Femur (tissue), 1 donor: ENCODE measurements at regions not wholly inside any gene's neighbourhood (a gene's known extent, or its start where the extent isn't known, plus 50 kb on each side); places are given as distances from the start of the nearest gene placed in this dataset.
"Not testable (repeated sequence)": the region's sequence is repeated elsewhere in the genome, so short reads cannot be mapped to it uniquely, and the experiment has no call there.

ENCODE experiments used
- DNase-seq: peaks from one replicate; pipeline ENCODE4 v3.0.0-alpha.2; 2017

DNA sequence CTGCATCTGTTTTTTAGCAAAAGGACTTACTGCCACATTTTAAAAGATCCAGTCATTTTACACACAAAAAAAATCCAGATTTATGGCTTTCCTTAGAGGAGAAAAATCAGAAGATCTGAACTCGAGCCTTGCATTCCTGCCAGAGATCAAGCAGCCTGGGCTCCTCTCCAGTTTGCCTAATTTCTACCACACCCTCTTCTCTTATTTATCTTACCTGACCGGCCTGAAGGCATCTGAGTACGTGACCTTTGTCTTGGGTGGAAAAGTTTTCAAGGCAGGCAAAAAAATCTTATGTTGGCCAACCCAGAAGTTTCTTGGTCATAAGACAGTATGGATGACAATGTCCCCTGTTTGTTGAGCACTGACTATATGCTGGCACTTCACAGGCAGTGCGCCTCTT lies 60.3 kb downstream of the CHRD start:
- no peak for DNase-seq

DNA sequence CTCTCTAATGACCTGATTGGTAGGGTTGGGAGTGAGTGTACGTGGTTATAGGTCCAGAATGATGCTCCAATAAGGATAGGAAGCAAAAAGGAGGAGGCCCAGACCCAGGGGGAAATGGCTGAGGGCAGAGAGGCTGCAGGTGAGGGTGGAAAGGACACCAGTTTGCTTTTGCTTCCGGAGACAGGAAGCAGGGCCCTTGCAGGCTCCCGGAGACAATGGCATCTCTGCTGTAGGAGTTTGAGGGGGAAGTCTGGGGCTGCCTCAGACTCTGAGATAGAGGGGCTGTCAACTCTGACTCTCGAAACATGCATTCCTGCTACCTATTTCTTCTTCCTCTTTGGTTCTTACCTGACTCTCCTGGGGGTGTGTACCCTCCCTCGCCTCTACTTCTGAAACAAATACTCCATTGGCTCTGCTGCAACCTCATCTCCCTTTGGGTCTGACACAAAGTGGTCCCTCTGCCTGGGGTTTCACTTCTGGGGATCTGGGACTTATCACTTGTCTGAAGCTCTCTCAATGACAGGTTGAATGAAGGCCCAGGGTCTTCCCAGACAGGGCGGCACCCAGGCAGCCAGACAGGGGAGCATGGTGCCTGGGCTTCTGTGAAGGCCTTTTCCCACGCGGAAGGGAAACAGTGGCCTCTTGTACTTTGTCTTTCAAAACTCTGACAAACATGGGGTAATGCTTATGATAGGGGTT lies 61.5 kb downstream of the CHRD start:
- no peak for DNase-seq

GRCh38 chr3:184443364-184443763 lies 63.5 kb downstream of the CHRD start:
- no peak for DNase-seq

DNA sequence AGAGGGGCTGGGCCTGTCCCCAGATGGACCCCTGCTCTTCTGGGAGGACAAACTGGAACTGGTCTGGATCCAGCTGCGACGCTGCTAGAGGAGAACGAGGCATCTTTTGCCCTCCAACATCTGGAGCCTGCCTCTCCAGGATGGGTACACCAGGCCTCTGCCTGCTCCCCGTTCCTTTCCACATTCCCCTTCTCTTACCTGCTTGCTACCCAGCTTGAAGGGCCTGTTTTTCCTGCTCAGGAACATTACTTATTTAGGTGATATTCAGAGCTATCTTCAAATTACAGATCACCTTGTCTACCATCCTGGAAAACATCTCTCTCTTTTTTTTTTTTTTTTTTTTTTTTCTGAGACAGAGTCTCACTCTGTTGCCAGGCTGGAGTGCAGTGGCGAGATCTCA lies 64.0 kb downstream of the CHRD start:
- no peak for DNase-seq

GRCh38 chr3:184448321-184449160 lies 68.7 kb downstream of the CHRD start:
- no peak for DNase-seq

GRCh38 chr3:184449161-184449515 lies 69.3 kb downstream of the CHRD start:
- no peak for DNase-seq

DNA sequence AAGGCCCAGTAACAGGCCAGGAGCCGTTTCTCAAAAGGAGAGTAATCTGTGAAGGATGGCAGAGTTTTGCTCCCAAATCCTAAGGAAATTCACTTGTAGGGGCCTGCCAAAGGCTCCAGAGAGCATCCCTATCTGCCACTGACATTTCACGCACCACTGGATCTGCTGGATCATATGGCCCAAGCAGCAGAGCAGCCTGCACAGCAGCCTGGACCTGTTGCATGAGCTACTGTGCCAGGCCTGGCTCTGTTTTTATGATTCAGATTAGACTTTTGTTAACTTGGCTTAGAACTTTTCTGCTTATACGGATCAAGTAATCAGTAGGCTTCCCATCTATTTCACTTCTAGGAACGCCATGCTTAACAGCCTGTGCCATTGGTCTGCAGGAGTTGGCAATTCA lies 70.7 kb downstream of the CHRD start:
- no peak for DNase-seq

GRCh38 chr3:184453296-184453695 lies 73.4 kb downstream of the CHRD start:
- DNase-seq, result no peak

GRCh38 chr3:184455991-184456390 lies 76.1 kb downstream of the CHRD start:
- DNase-seq, result no peak

GRCh38 chr3:184456476-184456875 lies 76.6 kb downstream of the CHRD start:
- DNase-seq, result no peak

GRCh38 chr3:184457329-184457728 lies 77.5 kb downstream of the CHRD start:
- DNase-seq, result no peak

GRCh38 chr3:184457784-184458377 lies 78.0 kb downstream of the CHRD start:
- DNase-seq, result not testable (repeated sequence)

GRCh38 chr3:184459355-184459754 lies 79.5 kb downstream of the CHRD start:
- no peak for DNase-seq

- DNase-seq, result no peak
Observed at GRCh38 chr3:184460276-184460675, 80.4 kb downstream of the CHRD start.

GRCh38 chr3:184461219-184461618 lies 81.4 kb downstream of the CHRD start:
- DNase-seq, result no peak

DNA sequence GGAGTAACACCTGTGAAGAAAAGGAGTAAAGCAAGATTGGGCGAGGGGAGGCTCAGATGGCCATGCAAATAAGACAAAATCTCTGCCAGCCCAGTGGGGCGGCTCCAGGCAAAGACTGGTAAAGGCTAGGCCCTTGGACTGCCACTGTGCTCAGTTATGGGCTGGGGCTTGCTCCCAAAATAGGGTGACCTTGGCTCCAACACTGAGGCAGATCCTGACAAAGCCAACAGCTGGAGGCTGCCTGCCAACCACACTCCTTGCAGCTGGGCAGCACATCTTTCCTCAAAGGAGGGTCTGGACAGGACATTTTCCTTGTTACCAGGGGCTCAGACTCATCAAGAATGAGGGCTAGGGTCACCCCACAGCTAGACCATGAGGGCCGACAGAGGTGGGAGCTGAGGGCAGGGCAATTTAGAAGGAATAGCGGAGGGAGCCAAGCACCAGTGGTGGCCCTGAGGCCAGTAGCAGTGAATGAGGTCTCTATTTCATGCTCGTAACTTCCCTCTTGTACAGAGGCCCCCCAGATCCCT lies 86.1 kb downstream of the CHRD start:
- no peak for DNase-seq

GRCh38 chr3:184466413-184466960 lies 86.6 kb downstream of the CHRD start:
- DNase-seq, result peak; percentile 45

DNA sequence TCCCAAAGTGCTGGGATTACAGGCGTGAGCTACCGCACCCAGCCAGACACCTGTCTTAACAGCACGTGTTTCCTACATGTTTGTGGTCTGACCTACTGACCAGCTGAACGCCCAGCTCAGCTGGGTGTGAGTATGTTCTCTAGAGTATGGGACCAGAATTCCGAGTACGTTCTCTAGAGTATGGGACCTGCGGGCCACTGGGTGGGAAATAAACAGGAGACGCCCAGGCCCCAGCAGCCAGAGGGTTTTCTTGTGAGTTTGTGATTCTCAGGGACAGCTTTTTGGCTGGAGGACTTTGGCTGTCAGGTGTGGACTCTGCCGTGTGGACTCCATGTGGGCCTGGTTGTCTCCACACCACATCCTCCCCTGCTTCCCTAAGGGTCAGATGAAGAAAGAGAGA lies 87.3 kb downstream of the CHRD start:
- DNase-seq, result no peak

- DNase-seq, result no peak
Observed at GRCh38 chr3:184470551-184470950, 90.7 kb downstream of the CHRD start.

DNA sequence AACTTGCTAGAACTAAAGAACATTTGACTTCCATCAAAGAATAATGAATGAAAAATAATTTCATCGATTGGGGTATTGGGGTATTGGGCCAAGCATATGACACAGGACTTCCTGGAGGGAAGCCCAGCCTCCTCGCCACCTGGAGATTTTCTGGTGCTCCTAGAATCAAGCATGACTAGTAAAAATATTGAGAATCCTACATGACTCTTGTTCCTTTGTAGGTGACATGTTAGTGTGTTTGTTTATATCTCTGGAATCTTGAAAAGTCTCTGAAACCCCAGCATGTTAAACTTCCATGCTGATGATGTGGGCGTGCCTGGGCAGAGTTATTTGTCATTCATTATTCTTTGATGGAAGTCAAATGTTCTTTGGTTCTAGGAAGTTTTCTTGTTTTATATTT lies 90.1 kb upstream of the EPHB3 start:
- no peak for DNase-seq

- peak; percentile 74 for DNase-seq
Observed at GRCh38 chr3:184472723-184473428, 88.7 kb upstream of the EPHB3 start.

GRCh38 chr3:184474897-184475296 lies 86.7 kb upstream of the EPHB3 start:
- DNase-seq, result no peak

DNA sequence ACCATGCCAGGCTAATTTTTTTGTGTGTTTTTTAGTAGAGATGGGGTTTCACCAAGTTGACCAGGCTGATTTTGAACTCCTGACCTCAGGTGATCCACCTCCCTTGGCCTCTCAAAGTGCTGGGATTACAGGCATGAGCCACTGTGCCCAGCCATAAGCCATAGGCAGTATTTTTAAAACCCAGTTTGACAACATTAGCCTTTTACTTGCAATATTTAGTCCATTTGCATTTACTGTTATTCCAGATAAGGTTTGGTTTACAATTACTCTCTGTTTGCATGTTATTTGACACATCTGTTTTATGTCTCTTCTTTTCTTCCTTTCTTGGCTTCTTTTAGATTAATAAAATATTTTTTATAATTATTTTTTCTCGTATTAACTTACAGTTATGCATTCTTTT lies 83.6 kb upstream of the EPHB3 start:
- no peak for DNase-seq
